ENCODE measurements at regions not wholly inside any gene's neighbourhood (a gene's known extent, or its start where the extent isn't known, plus 50 kb on each side); places are given as distances from the start of the nearest gene placed in this dataset.

DNA sequence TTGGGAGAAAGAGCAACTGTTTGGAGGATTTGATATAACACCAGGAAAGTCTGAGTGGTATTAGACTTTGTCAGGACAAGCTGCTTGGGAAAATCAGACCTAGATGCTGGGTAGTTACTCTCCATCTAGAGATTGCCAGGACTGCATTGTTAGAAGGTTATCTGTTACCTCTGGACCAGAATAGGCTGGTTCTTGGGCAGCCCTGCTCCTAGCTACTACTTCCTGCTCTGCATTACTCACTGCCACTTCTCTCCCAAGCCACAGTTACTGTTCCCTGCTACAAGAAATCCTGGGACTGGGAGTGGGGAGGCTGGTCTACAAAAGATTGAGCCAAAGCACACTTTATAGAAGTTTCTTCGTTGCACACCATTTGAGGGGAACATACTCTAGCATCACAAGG, 95.5 kb upstream of the KCNN2 start:
- DNase-seq (ENCODE audit: low read depth) = no peak
- no peak overlapping the region for H3K4me3 ChIP-seq (ENCODE audit: control insufficient read depth, low read depth, low read length)
- no peak for TF ChIP-seq CTCF (IDR thresholded peaks at IDR 0.05; ENCODE audit: control insufficient read depth, insufficient read depth, low read depth, low read length, missing control alignments)

- no peak for DNase-seq (ENCODE audit: low read depth)
Observed at GRCh38 chr5:114296191-114296590, 65.7 kb upstream of the KCNN2 start.

GRCh38 chr5:114297915-114298314, 64.0 kb upstream of the KCNN2 start:
- H3K4me3 ChIP-seq (ENCODE audit: control insufficient read depth, low read depth, low read length) = no peak overlapping the region
- DNase-seq (ENCODE audit: low read depth) = no peak
- TF ChIP-seq CTCF (IDR thresholded peaks at IDR 0.05; ENCODE audit: control insufficient read depth, insufficient read depth, low read depth, low read length, missing control alignments) = no peak

More at GRCh38 chr5:114296191-114296590, 65.7 kb upstream of the KCNN2 start:
- TF ChIP-seq CTCF (IDR thresholded peaks at IDR 0.05; ENCODE audit: control insufficient read depth, insufficient read depth, low read depth, low read length, missing control alignments) = no peak
- H3K4me3 ChIP-seq (ENCODE audit: control insufficient read depth, low read depth, low read length) = no peak overlapping the region

- TF ChIP-seq CTCF (IDR thresholded peaks at IDR 0.05; ENCODE audit: control insufficient read depth, insufficient read depth, low read depth, low read length, missing control alignments) = peak; percentile 44
- DNase-seq (ENCODE audit: low read depth) = no peak
Observed at GRCh38 chr5:114305402-114306207, 56.3 kb upstream of the KCNN2 start.

DNA sequence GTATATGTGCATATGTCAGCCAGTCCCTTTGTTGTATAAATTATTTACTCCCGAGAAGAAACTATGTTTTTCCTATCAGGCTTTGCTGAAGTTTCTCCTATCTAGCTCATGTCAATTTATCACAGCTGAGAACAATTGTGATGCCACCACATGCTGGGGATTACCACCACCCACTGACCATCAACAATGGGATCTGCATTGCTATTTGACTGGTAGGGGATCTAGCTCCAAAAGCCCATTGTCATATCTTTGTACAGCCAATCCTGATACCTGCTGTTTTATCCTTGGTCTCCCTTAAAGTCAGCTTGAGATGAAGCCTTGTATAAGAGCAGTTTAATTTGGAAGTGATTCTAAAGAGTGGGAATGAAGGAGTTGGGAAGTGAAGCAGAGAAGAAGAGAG, 53.9 kb upstream of the KCNN2 start:
- DNase-seq (ENCODE audit: low read depth) = no peak
- no peak for TF ChIP-seq CTCF (IDR thresholded peaks at IDR 0.05; ENCODE audit: control insufficient read depth, insufficient read depth, low read depth, low read length, missing control alignments)
- H3K4me3 ChIP-seq (ENCODE audit: control insufficient read depth, low read depth, low read length) = no peak overlapping the region

More at GRCh38 chr5:114305402-114306207, 56.3 kb upstream of the KCNN2 start:
- no peak overlapping the region for H3K4me3 ChIP-seq (ENCODE audit: control insufficient read depth, low read depth, low read length)

- no peak overlapping the region for H3K4me3 ChIP-seq (ENCODE audit: control insufficient read depth, low read depth, low read length)
- TF ChIP-seq CTCF (IDR thresholded peaks at IDR 0.05; ENCODE audit: control insufficient read depth, insufficient read depth, low read depth, low read length, missing control alignments) = no peak
- DNase-seq (ENCODE audit: low read depth) = no peak
Observed at GRCh38 chr5:114308508-114308907, 53.4 kb upstream of the KCNN2 start.

Data from AG09309 (cell line).